ENCODE measurements at regions not wholly inside any gene's neighbourhood (a gene's known extent, or its start where the extent isn't known, plus 50 kb on each side); places are given as distances from the start of the nearest gene placed in this dataset.

- Histone ChIP-seq H3K4me3 (ENCODE audit: low read length) (peak overlapping the region; percentile 59), H4K20me1 (ENCODE audit: control insufficient read depth, insufficient read depth, low read depth, low read length) (no peaks in the 10 kb centered on the region), H3K4me2 (ENCODE audit: low read length) (peak overlapping the region; percentile 63), H3K27ac (ENCODE audit: low read depth, low read length) (no peak overlapping the region), H3K27me3 (ENCODE audit: control insufficient read depth, low read length) (no peaks in the 10 kb centered on the region), H3F3A (ENCODE audit: control insufficient read depth, insufficient read depth) (no peaks in the 10 kb centered on the region; the same call in 1 of the 2 replicates), H3K36me3 (ENCODE audit: control insufficient read depth, low read length) (no peaks in the 10 kb centered on the region), H3K9me2 (replicated peaks; ENCODE audit: control insufficient read depth, low read length) (no peaks in the 10 kb centered on the region), H3K9me3 (ENCODE audit: control insufficient read depth, insufficient read depth, low read length) (no peaks in the 10 kb centered on the region), H3K4me1 (ENCODE audit: control insufficient read depth, low read length) (peaks cover 17% of the 10 kb centered on the region), H3K79me2 (ENCODE audit: control insufficient read depth, low read length) (no peaks in the 10 kb centered on the region)
- TF ChIP-seq, protein P1, sequence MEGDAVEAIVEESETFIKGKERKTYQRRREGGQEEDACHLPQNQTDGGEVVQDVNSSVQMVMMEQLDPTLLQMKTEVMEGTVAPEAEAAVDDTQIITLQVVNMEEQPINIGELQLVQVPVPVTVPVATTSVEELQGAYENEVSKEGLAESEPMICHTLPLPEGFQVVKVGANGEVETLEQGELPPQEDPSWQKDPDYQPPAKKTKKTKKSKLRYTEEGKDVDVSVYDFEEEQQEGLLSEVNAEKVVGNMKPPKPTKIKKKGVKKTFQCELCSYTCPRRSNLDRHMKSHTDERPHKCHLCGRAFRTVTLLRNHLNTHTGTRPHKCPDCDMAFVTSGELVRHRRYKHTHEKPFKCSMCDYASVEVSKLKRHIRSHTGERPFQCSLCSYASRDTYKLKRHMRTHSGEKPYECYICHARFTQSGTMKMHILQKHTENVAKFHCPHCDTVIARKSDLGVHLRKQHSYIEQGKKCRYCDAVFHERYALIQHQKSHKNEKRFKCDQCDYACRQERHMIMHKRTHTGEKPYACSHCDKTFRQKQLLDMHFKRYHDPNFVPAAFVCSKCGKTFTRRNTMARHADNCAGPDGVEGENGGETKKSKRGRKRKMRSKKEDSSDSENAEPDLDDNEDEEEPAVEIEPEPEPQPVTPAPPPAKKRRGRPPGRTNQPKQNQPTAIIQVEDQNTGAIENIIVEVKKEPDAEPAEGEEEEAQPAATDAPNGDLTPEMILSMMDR (IDR thresholded peaks at IDR 0.05; ENCODE audit: low read depth, low read length, poor library complexity, severe bottlenecking) = no peak
- no peak for TF ChIP-seq EZH2phosphoT487 (IDR thresholded peaks at IDR 0.05; ENCODE audit: borderline replicate concordance, low read length)
Measured at GRCh38 chr17:43333433-43333943, 65.3 kb upstream of the ARL4D start.

DNA sequence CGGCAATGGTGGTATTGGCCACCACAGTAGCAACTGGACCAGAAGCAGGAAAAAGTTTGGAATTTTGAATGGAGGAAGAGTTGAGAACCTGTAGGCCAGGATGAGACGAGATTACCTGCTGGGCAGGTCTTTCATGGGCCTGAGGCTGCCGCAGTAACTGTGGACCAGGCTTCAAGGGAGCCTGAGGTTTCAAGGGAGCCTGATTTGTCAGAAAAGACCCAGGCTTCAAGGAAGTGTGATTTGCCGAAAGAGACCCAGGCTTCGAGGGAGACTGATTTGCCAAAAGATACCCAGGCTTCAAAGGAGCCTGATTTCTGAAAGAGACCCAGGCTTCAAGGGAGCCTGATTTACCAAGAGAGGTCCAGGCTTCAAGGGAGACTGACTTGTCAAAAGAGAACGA lies 66.6 kb upstream of the ARL4D start:
- Histone ChIP-seq H3K9me2 (replicated peaks; ENCODE audit: control insufficient read depth, low read length) (no peaks in the 10 kb centered on the region), H3K36me3 (ENCODE audit: control insufficient read depth, low read length) (no peaks in the 10 kb centered on the region), H4K20me1 (ENCODE audit: control insufficient read depth, insufficient read depth, low read depth, low read length) (no peaks in the 10 kb centered on the region), H3K4me3 (ENCODE audit: low read length) (no peak overlapping the region), H3K27me3 (ENCODE audit: control insufficient read depth, low read length) (no peaks in the 10 kb centered on the region), H3K9me3 (ENCODE audit: control insufficient read depth, insufficient read depth, low read length) (no peaks in the 10 kb centered on the region), H3K27ac (ENCODE audit: low read depth, low read length) (no peak overlapping the region), H3F3A (ENCODE audit: control insufficient read depth, insufficient read depth) (no peaks in the 10 kb centered on the region; the same call in 1 of the 2 replicates), H3K4me2 (ENCODE audit: low read length) (no peak overlapping the region), H3K4me1 (ENCODE audit: control insufficient read depth, low read length) (peaks cover 17% of the 10 kb centered on the region), H3K79me2 (ENCODE audit: control insufficient read depth, low read length) (no peaks in the 10 kb centered on the region)
- TF ChIP-seq EZH2phosphoT487 (IDR thresholded peaks at IDR 0.05; ENCODE audit: borderline replicate concordance, low read length) = no peak
- TF ChIP-seq, protein P1 (IDR thresholded peaks at IDR 0.05; ENCODE audit: low read depth, low read length, poor library complexity, severe bottlenecking) = no peak

DNA sequence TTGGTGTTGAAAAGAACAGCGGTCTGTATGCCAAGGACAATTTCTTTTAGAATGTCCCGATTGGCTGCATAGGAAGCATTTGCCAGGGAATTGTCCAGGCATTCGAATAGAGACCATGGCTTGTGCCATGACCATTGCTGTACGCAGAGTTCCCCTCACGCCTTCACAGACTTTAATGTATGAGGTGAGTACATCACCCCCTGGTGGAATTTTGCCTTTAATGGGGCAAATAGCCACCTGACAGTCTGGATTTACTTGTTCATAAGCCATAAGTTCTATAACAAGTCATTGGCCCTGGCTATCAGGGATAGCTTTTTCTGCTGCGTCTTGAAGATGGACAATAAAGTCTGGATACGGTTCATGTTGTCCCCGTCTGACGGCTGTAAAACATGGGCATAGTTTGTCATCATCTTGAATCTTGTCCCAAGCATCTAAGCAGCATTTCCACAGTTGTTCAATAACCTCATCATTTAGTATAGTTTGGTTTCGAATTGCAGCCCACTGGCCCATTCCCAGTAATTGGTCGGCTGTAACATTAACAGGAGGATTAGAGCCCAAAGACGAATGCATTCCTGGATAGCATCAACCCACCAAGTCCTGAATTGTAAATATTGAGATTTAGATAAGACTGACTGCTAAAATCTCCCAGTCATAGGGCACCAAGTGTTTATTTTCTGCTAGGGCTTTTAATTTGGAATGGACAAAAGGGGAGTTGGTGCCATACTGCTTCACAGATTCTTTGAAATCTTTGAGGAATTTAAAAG lies 67.7 kb upstream of the ARL4D start:
- Histone ChIP-seq H3K4me3 (ENCODE audit: low read length) (no peak overlapping the region), H3K79me2 (ENCODE audit: control insufficient read depth, low read length) (no peaks in the 10 kb centered on the region), H3K9me2 (replicated peaks; ENCODE audit: control insufficient read depth, low read length) (no peaks in the 10 kb centered on the region), H3F3A (ENCODE audit: control insufficient read depth, insufficient read depth) (no peaks in the 10 kb centered on the region; the same call in 1 of the 2 replicates), H3K4me2 (ENCODE audit: low read length) (no peak overlapping the region), H3K9me3 (ENCODE audit: control insufficient read depth, insufficient read depth, low read length) (no peaks in the 10 kb centered on the region), H4K20me1 (ENCODE audit: control insufficient read depth, insufficient read depth, low read depth, low read length) (no peaks in the 10 kb centered on the region), H3K36me3 (ENCODE audit: control insufficient read depth, low read length) (no peaks in the 10 kb centered on the region), H3K27ac (ENCODE audit: low read depth, low read length) (no peak overlapping the region), H3K4me1 (ENCODE audit: control insufficient read depth, low read length) (peaks cover 17% of the 10 kb centered on the region), H3K27me3 (ENCODE audit: control insufficient read depth, low read length) (no peaks in the 10 kb centered on the region)
- TF ChIP-seq, protein P1 (IDR thresholded peaks at IDR 0.05; ENCODE audit: low read depth, low read length, poor library complexity, severe bottlenecking) = peak; percentile 18
- no peak for TF ChIP-seq EZH2phosphoT487 (IDR thresholded peaks at IDR 0.05; ENCODE audit: borderline replicate concordance, low read length)
